ENCODE measurements at regions not wholly inside any gene's neighbourhood (a gene's known extent, or its start where the extent isn't known, plus 50 kb on each side); places are given as distances from the start of the nearest gene placed in this dataset.

GRCh38 chr9:1271367-1271766, 221.2 kb downstream of the DMRT2 start:
- TF ChIP-seq ZNF274 (IDR thresholded peaks at IDR 0.05; ENCODE audit: low read depth, low read length), result no peak
- no peak for TF ChIP-seq SUZ12 (IDR thresholded peaks at IDR 0.05; ENCODE audit: extremely low read depth, insufficient read depth, insufficient read length)

Measured in NT2/D1 (cell line).